VCaP (cell line): ENCODE measurements at regions not wholly inside any gene's neighbourhood (a gene's known extent, or its start where the extent isn't known, plus 50 kb on each side); places are given as distances from the start of the nearest gene placed in this dataset.

Source experiments
- H3K27ac ChIP-seq: fragments of 450-650 bp; 2 replicates; pipeline ENCODE4 v1.5.1; 2017
- CTCF ChIP-seq: fragments of 450-650 bp; conservative IDR thresholded peaks from 2 replicates; pipeline ENCODE4 v1.5.1; 2017; ENCODE audit warnings: mild to moderate bottlenecking, moderate library complexity

GRCh38 chr16:64826374-64826773 is 295.5 kb downstream of the CDH11 start:
- TF ChIP-seq CTCF = no peak
- no peak overlapping the region for H3K27ac ChIP-seq

GRCh38 chr16:64823481-64824075 is 298.3 kb downstream of the CDH11 start:
- TF ChIP-seq CTCF = no peak

GRCh38 chr16:64809876-64810629 is 311.8 kb downstream of the CDH11 start:
- no peak overlapping the region for H3K27ac ChIP-seq
- TF ChIP-seq CTCF = no peak

More at GRCh38 chr16:64823481-64824075, 298.3 kb downstream of the CDH11 start:
- no peak overlapping the region for H3K27ac ChIP-seq

GRCh38 chr16:64808474-64808873 is 313.4 kb downstream of the CDH11 start:
- H3K27ac ChIP-seq = no peak overlapping the region
- TF ChIP-seq CTCF = no peak

GRCh38 chr16:64791756-64792155 is 330.1 kb downstream of the CDH11 start:
- no peak for TF ChIP-seq CTCF

GRCh38 chr16:64784635-64785034 is 337.2 kb downstream of the CDH11 start:
- H3K27ac ChIP-seq = no peak overlapping the region
- no peak for TF ChIP-seq CTCF

More at GRCh38 chr16:64791756-64792155, 330.1 kb downstream of the CDH11 start:
- no peak overlapping the region for H3K27ac ChIP-seq

GRCh38 chr16:64782484-64782883 is 339.4 kb downstream of the CDH11 start:
- TF ChIP-seq CTCF = no peak

More at GRCh38 chr16:64782484-64782883, 339.4 kb downstream of the CDH11 start:
- H3K27ac ChIP-seq = no peak overlapping the region
